Stimulated activated naive CD8-positive, alpha-beta T cell treated with anti-CD3 and anti-CD28 coated beads, Interleukin-15, Interleukin-2, amounts not matched to agents 100 ng/mL and 50 ng/mL, for 24 hours (primary cell): ENCODE measurements at regions not wholly inside any gene's neighbourhood (a gene's known extent, or its start where the extent isn't known, plus 50 kb on each side); places are given as distances from the start of the nearest gene placed in this dataset.

Experiments
- H3K27ac Mint-ChIP-seq: one replicate; pipeline ENCODE4 v1.8.0; 2021; ENCODE audit warnings: mild to moderate bottlenecking, mixed read lengths
- H3K27me3 Mint-ChIP-seq: one replicate; pipeline ENCODE4 v1.8.0; 2021; ENCODE audit warnings: mixed read lengths
- H3K36me3 Mint-ChIP-seq: one replicate; pipeline ENCODE4 v1.8.0; 2021; ENCODE audit warnings: low read depth, mixed read lengths
- H3K4me1 Mint-ChIP-seq: one replicate; pipeline ENCODE4 v1.8.0; 2021; ENCODE audit warnings: low read depth, mixed read lengths
- H3K4me3 Mint-ChIP-seq: one replicate; pipeline ENCODE4 v1.8.0; 2021; ENCODE audit warnings: mild to moderate bottlenecking, mixed read lengths
- H3K9me3 Mint-ChIP-seq: one replicate; pipeline ENCODE4 v1.8.0; 2021; ENCODE audit warnings: mixed read lengths

- Mint-ChIP-seq H3K4me3 (no peak overlapping the region), H3K27me3 (no peaks in the 10 kb centered on the region), H3K36me3 (peaks cover 65% of the 10 kb centered on the region), H3K27ac (no peak overlapping the region), H3K9me3 (peaks cover 87% of the 10 kb centered on the region), H3K4me1 (no peaks in the 10 kb centered on the region)
These were observed 1439.4 kb downstream of the UQCRFS1 start for GRCh38 chr19:27773318-27774094.

GRCh38 chr19:27772059-27772458 is 1440.9 kb downstream of the UQCRFS1 start:
- no peak overlapping the region for H3K27ac Mint-ChIP-seq
- H3K9me3 Mint-ChIP-seq: peaks cover 75% of the 10 kb centered on the region
- no peak overlapping the region for H3K4me3 Mint-ChIP-seq
- no peaks in the 10 kb centered on the region for H3K27me3 Mint-ChIP-seq
- no peaks in the 10 kb centered on the region for H3K4me1 Mint-ChIP-seq
- H3K36me3 Mint-ChIP-seq: peaks cover 51% of the 10 kb centered on the region

GRCh38 chr19:27770095-27770494 is 1442.9 kb downstream of the UQCRFS1 start:
- Mint-ChIP-seq H3K27ac (no peak overlapping the region), H3K27me3 (no peaks in the 10 kb centered on the region), H3K9me3 (peaks cover 58% of the 10 kb centered on the region), H3K4me3 (no peak overlapping the region), H3K4me1 (no peaks in the 10 kb centered on the region), H3K36me3 (peaks cover 34% of the 10 kb centered on the region)

GRCh38 chr19:27767234-27767633 is 1445.7 kb downstream of the UQCRFS1 start:
- peaks cover 48% of the 10 kb centered on the region for H3K9me3 Mint-ChIP-seq
- H3K36me3 Mint-ChIP-seq: peaks cover 6% of the 10 kb centered on the region
- H3K4me3 Mint-ChIP-seq: no peak overlapping the region

GRCh38 chr19:27765912-27766725 is 1446.8 kb downstream of the UQCRFS1 start:
- Mint-ChIP-seq H3K9me3 (peaks cover 45% of the 10 kb centered on the region), H3K27me3 (no peaks in the 10 kb centered on the region), H3K4me1 (no peaks in the 10 kb centered on the region), H3K36me3 (no peaks in the 10 kb centered on the region), H3K4me3 (no peak overlapping the region), H3K27ac (no peak overlapping the region)

More at GRCh38 chr19:27767234-27767633, 1445.7 kb downstream of the UQCRFS1 start:
- Mint-ChIP-seq H3K27ac (no peak overlapping the region), H3K4me1 (no peaks in the 10 kb centered on the region), H3K27me3 (no peaks in the 10 kb centered on the region)

GRCh38 chr19:27765397-27765796 is 1447.6 kb downstream of the UQCRFS1 start:
- H3K9me3 Mint-ChIP-seq: peaks cover 49% of the 10 kb centered on the region
- no peaks in the 10 kb centered on the region for H3K36me3 Mint-ChIP-seq
- H3K27me3 Mint-ChIP-seq: no peaks in the 10 kb centered on the region
- H3K4me1 Mint-ChIP-seq: no peaks in the 10 kb centered on the region
- no peak overlapping the region for H3K27ac Mint-ChIP-seq
- H3K4me3 Mint-ChIP-seq: no peak overlapping the region

GRCh38 chr19:27764186-27764804 is 1448.7 kb downstream of the UQCRFS1 start:
- H3K27me3 Mint-ChIP-seq: no peaks in the 10 kb centered on the region
- H3K36me3 Mint-ChIP-seq: no peaks in the 10 kb centered on the region
- H3K4me1 Mint-ChIP-seq: no peaks in the 10 kb centered on the region
- H3K9me3 Mint-ChIP-seq: peaks cover 39% of the 10 kb centered on the region
- no peak overlapping the region for H3K27ac Mint-ChIP-seq
- H3K4me3 Mint-ChIP-seq: no peak overlapping the region

GRCh38 chr19:27762933-27763332 is 1450.0 kb downstream of the UQCRFS1 start:
- Mint-ChIP-seq H3K27ac (no peak overlapping the region), H3K9me3 (peaks cover 31% of the 10 kb centered on the region), H3K27me3 (no peaks in the 10 kb centered on the region), H3K4me3 (no peak overlapping the region), H3K36me3 (no peaks in the 10 kb centered on the region), H3K4me1 (no peaks in the 10 kb centered on the region)

- Mint-ChIP-seq H3K4me1 (no peaks in the 10 kb centered on the region), H3K27me3 (no peaks in the 10 kb centered on the region), H3K9me3 (peaks cover 36% of the 10 kb centered on the region), H3K4me3 (no peak overlapping the region), H3K36me3 (no peaks in the 10 kb centered on the region), H3K27ac (no peak overlapping the region)
These were observed 1453.1 kb downstream of the UQCRFS1 start for GRCh38 chr19:27759896-27760295.

GRCh38 chr19:27758626-27759505 is 1454.1 kb downstream of the UQCRFS1 start:
- H3K27me3 Mint-ChIP-seq: no peaks in the 10 kb centered on the region
- H3K4me1 Mint-ChIP-seq: no peaks in the 10 kb centered on the region
- H3K9me3 Mint-ChIP-seq: peaks cover 31% of the 10 kb centered on the region
- H3K27ac Mint-ChIP-seq: no peak overlapping the region
- no peak overlapping the region for H3K4me3 Mint-ChIP-seq
- no peaks in the 10 kb centered on the region for H3K36me3 Mint-ChIP-seq

- Mint-ChIP-seq H3K4me1 (no peaks in the 10 kb centered on the region), H3K9me3 (peaks cover 7% of the 10 kb centered on the region), H3K36me3 (no peaks in the 10 kb centered on the region), H3K27me3 (no peaks in the 10 kb centered on the region), H3K27ac (no peak overlapping the region), H3K4me3 (no peak overlapping the region)
These were observed 1458.3 kb downstream of the UQCRFS1 start for GRCh38 chr19:27754700-27755099.

GRCh38 chr19:27753622-27754021 is 1459.3 kb downstream of the UQCRFS1 start:
- peaks cover 8% of the 10 kb centered on the region for H3K9me3 Mint-ChIP-seq
- H3K27ac Mint-ChIP-seq: no peak overlapping the region
- H3K36me3 Mint-ChIP-seq: no peaks in the 10 kb centered on the region
- no peaks in the 10 kb centered on the region for H3K4me1 Mint-ChIP-seq
- H3K4me3 Mint-ChIP-seq: no peak overlapping the region
- no peaks in the 10 kb centered on the region for H3K27me3 Mint-ChIP-seq

- Mint-ChIP-seq H3K9me3 (peaks cover 10% of the 10 kb centered on the region), H3K27me3 (no peaks in the 10 kb centered on the region), H3K4me1 (no peaks in the 10 kb centered on the region), H3K4me3 (no peak overlapping the region), H3K36me3 (no peaks in the 10 kb centered on the region), H3K27ac (no peak overlapping the region)
These were observed 1460.3 kb downstream of the UQCRFS1 start for GRCh38 chr19:27752530-27753184.

GRCh38 chr19:27751044-27751391 is 1461.9 kb downstream of the UQCRFS1 start:
- Mint-ChIP-seq H3K36me3 (peaks cover 2% of the 10 kb centered on the region), H3K27me3 (no peaks in the 10 kb centered on the region), H3K4me3 (no peak overlapping the region), H3K27ac (no peak overlapping the region), H3K9me3 (peaks cover 11% of the 10 kb centered on the region), H3K4me1 (no peaks in the 10 kb centered on the region)
